H1 (cell line): ENCODE measurements at regions not wholly inside any gene's neighbourhood (a gene's known extent, or its start where the extent isn't known, plus 50 kb on each side); places are given as distances from the start of the nearest gene placed in this dataset.

Source experiments
- CTCF ChIA-PET: fragments of 300-600 bp; sonication (Branson Sonifier 250); formaldehyde crosslinking; loops from one replicate; lab custom pipeline; 2021; ENCODE audit not compliant: partially characterized antibody; lab: Charles Lee
- POLR2A ChIA-PET: fragments of 300-600 bp; sonication (Branson Sonifier 250); formaldehyde crosslinking; loops from one replicate; lab custom pipeline; 2021; ENCODE audit warnings: inconsistent platforms; ENCODE audit not compliant: partially characterized antibody; lab: Charles Lee
- DNase-seq, 2 experiments: peaks; one replicate each; pipeline versions ENCODE4 v3.0.0 to v3.0.0-alpha.2; 2010 to 2022; ENCODE audit warnings: low spot score in 2 of 2, low read depth in 1 of 2, mixed read lengths in 1 of 2
- FAIRE-seq: peaks from 2 replicates; lab custom pipeline; 2011; peaks lifted over from hg19 to GRCh38; lab: Jason Lieb, UNC
- H2AFZ ChIP-seq: 2 replicates; pipeline ENCODE4 v1.8.1; 2012; ENCODE audit warnings: low read length, inconsistent platforms
- H2AK5ac ChIP-seq: 2 replicates; pipeline ENCODE4 v1.6.1; 2013; ENCODE audit warnings: low read depth, low read length
- H2BK120ac ChIP-seq: replicated peaks from 2 replicates; pipeline ENCODE3; 2013; ENCODE audit warnings: low read depth, low read length, inconsistent platforms
- H2BK12ac ChIP-seq: 2 replicates; pipeline ENCODE4 v1.6.1; 2013; ENCODE audit warnings: low read depth, low read length
- H2BK15ac ChIP-seq: 2 replicates; pipeline ENCODE4 v1.6.1; 2013; ENCODE audit warnings: low read length
- H2BK20ac ChIP-seq: 2 replicates; pipeline ENCODE4 v1.6.1; 2013; ENCODE audit warnings: low read length
- H2BK5ac ChIP-seq: 2 replicates; pipeline ENCODE4 v1.6.1; 2013; ENCODE audit warnings: low read depth, low read length
- H3K14ac ChIP-seq: 2 replicates; pipeline ENCODE4 v1.6.1; 2013; ENCODE audit warnings: inconsistent platforms; ENCODE audit not compliant: insufficient read length
- H3K18ac ChIP-seq: 2 replicates; pipeline ENCODE4 v1.6.1; 2013; ENCODE audit warnings: low read length; ENCODE audit errors: extremely low read depth
- H3K23ac ChIP-seq: 2 replicates; pipeline ENCODE4 v1.6.1; 2013; ENCODE audit warnings: inconsistent platforms; ENCODE audit not compliant: insufficient read length
- H3K23me2 ChIP-seq: 2 replicates; pipeline ENCODE4 v1.6.1; 2013; ENCODE audit warnings: low read depth, low read length
- H3K27ac ChIP-seq: 2 replicates; pipeline ENCODE4 v1.6.1; 2011; ENCODE audit warnings: low read depth, low read length, inconsistent platforms
- H3K27me3 ChIP-seq, 4 experiments: replicated peaks in 1 of 4; 1 replicate in 1 of 4; 2 replicates in 3 of 4; pipeline versions ENCODE4 v1.6.1 to v1.8.1; 2011 to 2013; ENCODE audit warnings: low read length in 3 of 4, mild to moderate bottlenecking in 3 of 4, inconsistent platforms in 2 of 4, mixed read lengths in 2 of 4, moderate library complexity in 1 of 4; ENCODE audit not compliant: control insufficient read depth in 3 of 4, insufficient read depth in 3 of 4; ENCODE audit errors: extremely low read depth in 1 of 4
- H3K36me3 ChIP-seq, 4 experiments: 2 replicates each; pipeline versions ENCODE4 v1.6.1 to v1.8.1; 2011 to 2013; ENCODE audit warnings: mild to moderate bottlenecking in 4 of 4, low read length in 3 of 4, moderate library complexity in 2 of 4, control low read depth in 1 of 4, inconsistent platforms in 1 of 4; ENCODE audit not compliant: insufficient read depth in 4 of 4, control insufficient read depth in 2 of 4
- H3K4ac ChIP-seq: replicated peaks from 2 replicates; pipeline ENCODE3; 2013; ENCODE audit warnings: low read length, low read depth, mixed read lengths, inconsistent platforms; ENCODE audit not compliant: insufficient read length
- H3K4me1 ChIP-seq, 4 experiments: replicated peaks in 1 of 4; 1 replicate in 1 of 4; 2 replicates in 3 of 4; pipeline versions ENCODE4 v1.6.1 to v1.8.1; 2011 to 2013; ENCODE audit warnings: low read length in 3 of 4, inconsistent platforms in 2 of 4, mixed read lengths in 1 of 4; ENCODE audit not compliant: insufficient read depth in 4 of 4, control insufficient read depth in 3 of 4
- H3K4me2 ChIP-seq, 2 experiments: 2 replicates each; pipeline versions ENCODE4 v1.6.1 to v1.8.1; 2011 to 2013; ENCODE audit warnings: low read depth in 2 of 2, low read length in 2 of 2, control low read depth in 1 of 2, inconsistent platforms in 1 of 2, mild to moderate bottlenecking in 1 of 2; ENCODE audit not compliant: insufficient read depth in 1 of 2
- H3K4me3 ChIP-seq, 4 experiments: fragments of 200-600, 300-600 bp in 1 of 4; sonication (generic), shearing (Covaris generic), sonication (Bioruptor Twin) in 1 of 4; 2 replicates each; pipeline versions ENCODE4 v1.5.1 to v1.8.1; 2011 to 2016; ENCODE audit warnings: low read length in 4 of 4, low read depth in 3 of 4, control low read depth in 2 of 4, inconsistent platforms in 2 of 4, mild to moderate bottlenecking in 2 of 4, mixed read lengths in 1 of 4, moderate library complexity in 1 of 4; ENCODE audit not compliant: insufficient read depth in 2 of 4; ENCODE audit errors: extremely low read depth in 1 of 4
- H3K56ac ChIP-seq: replicated peaks from 2 replicates; pipeline ENCODE3; 2013; ENCODE audit warnings: low read depth, mild to moderate bottlenecking, mixed read lengths, low read length, inconsistent platforms; ENCODE audit not compliant: insufficient read length
- H3K79me1 ChIP-seq: 2 replicates; pipeline ENCODE4 v1.6.1; 2013; ENCODE audit warnings: low read depth, low read length, control low read depth
- H3K79me2 ChIP-seq, 2 experiments: 2 replicates each; pipeline versions ENCODE4 v1.6.1 to v1.8.1; 2012 to 2013; ENCODE audit warnings: low read length in 2 of 2, mild to moderate bottlenecking in 2 of 2, inconsistent platforms in 1 of 2; ENCODE audit not compliant: insufficient read depth in 2 of 2, control insufficient read depth in 1 of 2
- H3K9ac ChIP-seq, 4 experiments: replicated peaks in 1 of 4; 1 replicate in 1 of 4; 2 replicates in 3 of 4; pipeline versions ENCODE4 v1.6.1 to v1.8.1; 2011 to 2013; ENCODE audit warnings: low read depth in 3 of 4, low read length in 3 of 4, control low read depth in 2 of 4, mild to moderate bottlenecking in 2 of 4, moderate library complexity in 2 of 4, inconsistent platforms in 1 of 4; ENCODE audit errors: extremely low read depth in 1 of 4
- H3K9me3 ChIP-seq, 2 experiments: 2 replicates each; pipeline versions ENCODE4 v1.6.1 to v1.8.1; 2012 to 2013; ENCODE audit warnings: mild to moderate bottlenecking in 2 of 2, moderate library complexity in 2 of 2, control low read depth in 1 of 2, inconsistent platforms in 1 of 2, low read depth in 1 of 2, low read length in 1 of 2, mixed read lengths in 1 of 2; ENCODE audit not compliant: insufficient read depth in 2 of 2
- H4K20me1 ChIP-seq, 2 experiments: replicated peaks in 1 of 2; 2 replicates each; pipeline versions ENCODE3 to v1.8.1; 2011 to 2013; ENCODE audit warnings: inconsistent platforms in 2 of 2, low read length in 2 of 2, mild to moderate bottlenecking in 1 of 2; ENCODE audit not compliant: insufficient read depth in 2 of 2, control insufficient read depth in 1 of 2
- H4K5ac ChIP-seq: 2 replicates; pipeline ENCODE4 v1.6.1; 2013; ENCODE audit warnings: low read length, low read depth, mixed read lengths, inconsistent platforms; ENCODE audit not compliant: insufficient read length
- H4K8ac ChIP-seq: 2 replicates; pipeline ENCODE4 v1.8.0; 2013; ENCODE audit warnings: mild to moderate bottlenecking, moderate library complexity, low read length, inconsistent platforms; ENCODE audit not compliant: insufficient read depth; ENCODE audit errors: extremely low read depth
- H4K91ac ChIP-seq: replicated peaks from 2 replicates; pipeline ENCODE3; 2013; ENCODE audit warnings: low read length, mixed read lengths, inconsistent platforms; ENCODE audit not compliant: insufficient read length
- ASH2L ChIP-seq: fragments of 200-600, 300-600 bp; sonication (generic); IDR thresholded peaks from one replicate; pipeline ENCODE4 v1.7.1; 2017; ENCODE audit warnings: low read length
- KDM1A ChIP-seq: fragments of 200-600, 300-600 bp; sonication (generic); IDR thresholded peaks from 2 replicates; pipeline ENCODE4 v1.7.1; 2016; ENCODE audit warnings: mild to moderate bottlenecking, low read length, borderline replicate concordance
- NANOG ChIP-seq: IDR thresholded peaks from 2 replicates; pipeline ENCODE4 v1.6.1; 2011; ENCODE audit warnings: low read length, low read depth, mild to moderate bottlenecking, inconsistent platforms; ENCODE audit not compliant: insufficient read depth, poor library complexity, severe bottlenecking
- RFX5 ChIP-seq: IDR thresholded peaks from 2 replicates; pipeline ENCODE4 v1.6.1; 2011; ENCODE audit warnings: low read depth, low read length, improper control_type of control experiment, borderline replicate concordance
- TCF12 ChIP-seq: IDR thresholded peaks from 2 replicates; pipeline ENCODE4 v1.6.1; 2011; ENCODE audit warnings: low read depth, mild to moderate bottlenecking, low read length
- ZNF274 ChIP-seq: IDR thresholded peaks from 2 replicates; pipeline ENCODE4 v1.7.0; 2012; ENCODE audit warnings: low read length, borderline replicate concordance; ENCODE audit errors: extremely low read depth
- WGBS, 2 experiments: shearing (Covaris generic) in 1 of 2; methylation state at CpG; one replicate each; pipeline versions ENCODE4 v1.1.6 to v1.1.7; 2013 to 2015; ENCODE audit warnings: low lambda C conversion rate in 2 of 2, mixed read lengths in 2 of 2, inconsistent platforms in 1 of 2, low coverage in 1 of 2, missing lambda C conversion rate in 1 of 2; ENCODE audit not compliant: insufficient replicate concordance in 2 of 2, insufficient coverage in 1 of 2, insufficient read length in 1 of 2; ENCODE audit errors: extremely low coverage in 1 of 2, missing lambda C conversion rate in 1 of 2; 5-methylcytosine and 5-hydroxymethylcytosine counted together
- TF ChIP-seq, protein P1 (sequence below), 3 experiments: IDR thresholded peaks; 1 replicate in 2 of 3; 2 replicates in 1 of 3; pipeline versions ENCODE4 v1.5.1 to v1.6.1; 2011; ENCODE audit warnings: low read length in 3 of 3, mild to moderate bottlenecking in 3 of 3, inconsistent platforms in 2 of 3, low read depth in 1 of 3, moderate library complexity in 1 of 3; ENCODE audit not compliant: insufficient read depth in 1 of 3; ENCODE audit errors: control extremely low read depth in 1 of 3

DNA sequence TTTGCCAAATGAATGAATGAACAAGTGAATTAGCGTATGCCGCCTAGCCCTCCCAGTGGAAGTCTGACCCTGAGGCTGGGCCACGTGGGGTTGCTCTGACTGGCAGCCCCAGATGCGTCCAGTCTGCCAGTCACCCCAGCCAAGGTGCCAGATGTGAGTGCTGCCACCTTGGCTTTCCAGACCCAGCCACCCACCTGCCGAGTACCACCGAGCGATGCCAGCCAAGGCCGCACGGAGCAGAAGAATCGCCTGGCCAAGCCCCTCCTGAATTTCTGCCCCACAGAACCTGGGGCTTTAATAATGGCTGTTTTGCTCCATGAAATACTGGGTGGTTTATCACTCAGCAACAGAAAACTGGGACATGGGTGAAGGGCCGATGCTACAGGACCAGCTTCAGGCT lies 59.3 kb downstream of the ADRA2C start:
- H3K4ac ChIP-seq = no peak overlapping the region
- no peak overlapping the region for H4K5ac ChIP-seq
- FAIRE-seq (no peak), DNase-seq (no peak)
- H3K9me3 ChIP-seq = no peaks in the 10 kb centered on the region
- no peak overlapping the region for H3K4me3 ChIP-seq
- H3K36me3 ChIP-seq = no peaks in the 10 kb centered on the region
- no peak overlapping the region for H2AK5ac ChIP-seq
- no peak overlapping the region for H3K56ac ChIP-seq
- no peak overlapping the region for H4K8ac ChIP-seq
- no peak overlapping the region for H3K14ac ChIP-seq
- H4K91ac ChIP-seq = no peak overlapping the region
- H2BK5ac ChIP-seq = no peak overlapping the region
- no peak overlapping the region for H2BK15ac ChIP-seq
- TF ChIP-seq TCF12 (no peak), KDM1A (no peak), ZNF274 (no peak), ASH2L (no peak), RFX5 (no peak), NANOG (no peak)
- TF ChIP-seq, protein P1, sequence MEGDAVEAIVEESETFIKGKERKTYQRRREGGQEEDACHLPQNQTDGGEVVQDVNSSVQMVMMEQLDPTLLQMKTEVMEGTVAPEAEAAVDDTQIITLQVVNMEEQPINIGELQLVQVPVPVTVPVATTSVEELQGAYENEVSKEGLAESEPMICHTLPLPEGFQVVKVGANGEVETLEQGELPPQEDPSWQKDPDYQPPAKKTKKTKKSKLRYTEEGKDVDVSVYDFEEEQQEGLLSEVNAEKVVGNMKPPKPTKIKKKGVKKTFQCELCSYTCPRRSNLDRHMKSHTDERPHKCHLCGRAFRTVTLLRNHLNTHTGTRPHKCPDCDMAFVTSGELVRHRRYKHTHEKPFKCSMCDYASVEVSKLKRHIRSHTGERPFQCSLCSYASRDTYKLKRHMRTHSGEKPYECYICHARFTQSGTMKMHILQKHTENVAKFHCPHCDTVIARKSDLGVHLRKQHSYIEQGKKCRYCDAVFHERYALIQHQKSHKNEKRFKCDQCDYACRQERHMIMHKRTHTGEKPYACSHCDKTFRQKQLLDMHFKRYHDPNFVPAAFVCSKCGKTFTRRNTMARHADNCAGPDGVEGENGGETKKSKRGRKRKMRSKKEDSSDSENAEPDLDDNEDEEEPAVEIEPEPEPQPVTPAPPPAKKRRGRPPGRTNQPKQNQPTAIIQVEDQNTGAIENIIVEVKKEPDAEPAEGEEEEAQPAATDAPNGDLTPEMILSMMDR (IDR thresholded peaks at IDR 0.05; ENCODE audit: control extremely low read depth in 1 of 3, insufficient read depth in 1 of 3, low read depth in 1 of 3, low read length in 3 of 3) = no peak
- H3K79me1 ChIP-seq = no peaks in the 10 kb centered on the region
- no peak overlapping the region for H2BK20ac ChIP-seq
- no peak overlapping the region for H3K27ac ChIP-seq
- no peaks in the 10 kb centered on the region; a peak in 2 of 7 replicates for H3K27me3 ChIP-seq
- ChIA-PET CTCF (interaction anchor here (0.9 to 9.1 kb wide), 2 partner anchors 33 to 117 kb away, joined by 3 to 37 read pairs; no protein-coding TSS in a partner anchor), POLR2A (no interaction called here)
- no peaks in the 10 kb centered on the region; the same call in 1 of the 2 replicates for H3K23me2 ChIP-seq
- no peak overlapping the region for H2BK12ac ChIP-seq
- no peak overlapping the region for H2AFZ ChIP-seq
- no peak overlapping the region for H3K23ac ChIP-seq
- 95% methylated on average over 11 of the region's 11 CpGs; no CpG with 5 or more reads in 1 of the 2 experiments for WGBS, 2 experiments
- H3K4me2 ChIP-seq = no peak overlapping the region
- H3K79me2 ChIP-seq = no peaks in the 10 kb centered on the region
- H3K9ac ChIP-seq = no peak overlapping the region
- H2BK120ac ChIP-seq = no peak overlapping the region
- no peaks in the 10 kb centered on the region for H4K20me1 ChIP-seq
- peaks cover 0 to 25% (median 17%) of the 10 kb centered on the region in 4 experiments; a peak in 6 of 7 replicates for H3K4me1 ChIP-seq
- H3K18ac ChIP-seq = no peak overlapping the region
